ENCODE measurements at regions not wholly inside any gene's neighbourhood (a gene's known extent, or its start where the extent isn't known, plus 50 kb on each side); places are given as distances from the start of the nearest gene placed in this dataset.

DNA sequence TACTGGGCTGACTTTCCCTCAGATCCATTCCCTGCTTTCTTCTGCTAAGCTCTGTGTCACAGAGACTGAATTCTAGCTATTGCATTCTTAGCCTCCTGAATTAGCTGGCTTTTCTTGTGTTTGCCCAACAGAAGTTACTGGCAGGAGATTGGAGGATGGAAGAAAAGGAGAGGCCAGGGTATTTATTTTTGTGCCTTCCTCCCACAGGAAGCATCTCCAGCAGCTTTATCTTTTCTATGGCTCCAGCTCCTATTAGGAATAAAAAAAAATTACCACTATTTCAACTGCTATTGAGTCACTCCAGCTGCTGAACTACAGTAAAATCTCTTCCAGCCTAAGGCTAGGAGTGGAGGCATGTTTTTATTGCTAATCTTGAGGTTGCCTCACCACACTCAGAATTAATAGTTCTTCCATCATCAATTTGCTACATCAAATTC, 492.4 kb downstream of the RFPL4B start:
- Histone ChIP-seq H3K4me3 (no peak overlapping the region), H3K36me3 (no peaks in the 10 kb centered on the region), H3K27me3 (ENCODE audit: low read depth) (no peaks in the 10 kb centered on the region), H3K27ac (no peak overlapping the region), H3K9me3 (no peaks in the 10 kb centered on the region), H3K4me1 (no peaks in the 10 kb centered on the region)
- TF ChIP-seq, protein P1, sequence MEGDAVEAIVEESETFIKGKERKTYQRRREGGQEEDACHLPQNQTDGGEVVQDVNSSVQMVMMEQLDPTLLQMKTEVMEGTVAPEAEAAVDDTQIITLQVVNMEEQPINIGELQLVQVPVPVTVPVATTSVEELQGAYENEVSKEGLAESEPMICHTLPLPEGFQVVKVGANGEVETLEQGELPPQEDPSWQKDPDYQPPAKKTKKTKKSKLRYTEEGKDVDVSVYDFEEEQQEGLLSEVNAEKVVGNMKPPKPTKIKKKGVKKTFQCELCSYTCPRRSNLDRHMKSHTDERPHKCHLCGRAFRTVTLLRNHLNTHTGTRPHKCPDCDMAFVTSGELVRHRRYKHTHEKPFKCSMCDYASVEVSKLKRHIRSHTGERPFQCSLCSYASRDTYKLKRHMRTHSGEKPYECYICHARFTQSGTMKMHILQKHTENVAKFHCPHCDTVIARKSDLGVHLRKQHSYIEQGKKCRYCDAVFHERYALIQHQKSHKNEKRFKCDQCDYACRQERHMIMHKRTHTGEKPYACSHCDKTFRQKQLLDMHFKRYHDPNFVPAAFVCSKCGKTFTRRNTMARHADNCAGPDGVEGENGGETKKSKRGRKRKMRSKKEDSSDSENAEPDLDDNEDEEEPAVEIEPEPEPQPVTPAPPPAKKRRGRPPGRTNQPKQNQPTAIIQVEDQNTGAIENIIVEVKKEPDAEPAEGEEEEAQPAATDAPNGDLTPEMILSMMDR (IDR thresholded peaks at IDR 0.05) = no peak
- ATAC-seq = peak in 1 of 2 donors; percentile 41
- DNase-seq = no peak
- intact Hi-C loops (cut with DNase I) = no loop called here

- Histone ChIP-seq H3K36me3 (no peaks in the 10 kb centered on the region), H3K27ac (no peak overlapping the region), H3K4me3 (no peak overlapping the region), H3K27me3 (ENCODE audit: low read depth) (no peaks in the 10 kb centered on the region), H3K4me1 (no peaks in the 10 kb centered on the region), H3K9me3 (no peaks in the 10 kb centered on the region)
- intact Hi-C loops (cut with DNase I) = no loop called here
- ATAC-seq (no peak), DNase-seq (no peak)
- TF ChIP-seq, protein P1 (IDR thresholded peaks at IDR 0.05) = no peak
Measured at GRCh38 chr6:112841553-112842329, 494.6 kb downstream of the RFPL4B start.

DNA sequence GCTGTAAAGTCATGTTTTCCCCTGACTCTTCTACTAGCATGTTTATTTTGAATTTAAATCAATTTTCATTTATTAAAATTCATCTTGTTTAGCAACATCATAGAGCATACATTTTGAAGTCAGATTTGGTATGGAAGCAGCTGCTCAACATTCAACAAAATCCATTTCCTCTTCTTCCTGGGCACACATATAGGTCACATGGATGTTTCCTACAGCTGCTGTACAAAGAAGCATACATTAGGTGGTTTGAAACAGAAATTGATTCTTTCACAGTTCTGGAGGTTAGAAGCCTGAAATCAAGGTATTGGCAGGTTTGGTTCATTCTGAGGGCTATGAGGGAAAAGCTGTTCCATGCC, 495.2 kb downstream of the RFPL4B start:
- H3K4me3 ChIP-seq = no peak overlapping the region
- no peak overlapping the region for H3K27ac ChIP-seq
- no peaks in the 10 kb centered on the region for H3K27me3 ChIP-seq (ENCODE audit: low read depth)
- H3K4me1 ChIP-seq = no peaks in the 10 kb centered on the region
- no peak for DNase-seq
- H3K36me3 ChIP-seq = no peaks in the 10 kb centered on the region
- no peak for ATAC-seq
- no peaks in the 10 kb centered on the region for H3K9me3 ChIP-seq
- TF ChIP-seq, protein P1 (IDR thresholded peaks at IDR 0.05) = no peak
- intact Hi-C loops (cut with DNase I) = no loop called here

- H3K27me3 ChIP-seq (ENCODE audit: low read depth) = no peaks in the 10 kb centered on the region
- H3K27ac ChIP-seq = no peak overlapping the region
- TF ChIP-seq, protein P1 (IDR thresholded peaks at IDR 0.05) = no peak
- H3K36me3 ChIP-seq = no peaks in the 10 kb centered on the region
- H3K4me1 ChIP-seq = no peaks in the 10 kb centered on the region
- no peak for DNase-seq
- no peaks in the 10 kb centered on the region for H3K9me3 ChIP-seq
- no peak for ATAC-seq
- H3K4me3 ChIP-seq = no peak overlapping the region
- intact Hi-C loops (cut with DNase I) = no loop called here
Measured at GRCh38 chr6:112846681-112847080, 499.6 kb downstream of the RFPL4B start.

DNA sequence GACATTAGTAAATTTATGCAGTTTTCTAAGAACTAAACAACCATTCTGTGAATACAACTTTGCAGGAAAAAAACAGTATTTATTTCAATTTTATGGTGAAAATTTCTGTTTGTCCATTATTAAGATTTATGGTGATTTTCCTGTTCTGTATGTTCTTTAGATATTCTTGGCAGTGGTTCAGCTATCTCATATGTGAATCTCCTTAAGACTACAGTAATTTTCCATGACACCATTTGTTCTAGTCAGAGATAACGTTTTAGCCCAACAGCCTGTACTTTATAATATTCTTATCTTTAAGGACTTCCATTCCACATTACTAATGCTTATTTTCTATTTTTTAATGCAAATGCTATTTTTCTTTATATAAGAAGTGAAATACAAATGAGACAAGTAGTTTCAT, 504.0 kb downstream of the RFPL4B start:
- no peak for DNase-seq

More for the DNA sequence above, 504.0 kb downstream of the RFPL4B start:
- intact Hi-C loops (cut with DNase I) = no loop called here
- ATAC-seq = no peak
- Histone ChIP-seq H3K9me3 (no peaks in the 10 kb centered on the region), H3K4me1 (no peaks in the 10 kb centered on the region), H3K27ac (no peak overlapping the region), H3K36me3 (no peaks in the 10 kb centered on the region), H3K27me3 (ENCODE audit: low read depth) (no peaks in the 10 kb centered on the region), H3K4me3 (no peak overlapping the region)
- TF ChIP-seq, protein P1 (IDR thresholded peaks at IDR 0.05) = no peak
